ENCODE measurements at regions not wholly inside any gene's neighbourhood (a gene's known extent, or its start where the extent isn't known, plus 50 kb on each side); places are given as distances from the start of the nearest gene placed in this dataset.
"Not testable (repeated sequence)": the region's sequence is repeated elsewhere in the genome, so short reads cannot be mapped to it uniquely, and the experiment has no call there.

DNA sequence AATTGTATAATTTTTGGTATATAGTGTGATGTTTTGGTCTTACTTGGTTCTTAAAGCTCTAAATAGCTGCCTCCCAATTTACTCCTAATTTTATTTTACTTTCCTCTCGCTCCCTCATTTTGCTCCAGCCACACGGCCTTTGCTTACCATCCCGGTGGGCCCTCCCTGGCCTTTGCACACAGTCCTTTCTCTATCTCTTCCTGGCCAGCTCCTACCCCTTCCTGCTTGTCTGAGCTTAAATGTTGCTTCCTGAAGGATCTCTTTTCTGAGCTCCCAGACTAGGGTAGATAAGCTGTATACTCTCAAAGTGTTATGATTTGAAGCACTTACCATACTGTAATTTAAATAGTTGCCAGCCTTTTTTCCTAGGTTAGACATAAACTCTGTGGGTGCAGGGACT lies 121.7 kb downstream of the UTRN start:
- Histone ChIP-seq H3K27me3 (ENCODE audit: insufficient read depth, low read depth) (no peaks in the 10 kb centered on the region), H3K4me2 (no peak overlapping the region), H3K4me1 (ENCODE audit: low read depth, poor library complexity, severe bottlenecking) (no peaks in the 10 kb centered on the region), H3K27ac (no peak overlapping the region), H3K4me3 (IDR thresholded peaks at IDR 0.05; ENCODE audit: insufficient read depth, low read depth, low read length) (no peak overlapping the region), H4K20me1 (ENCODE audit: insufficient read depth) (no peaks in the 10 kb centered on the region), H3K9ac (no peak overlapping the region), H3K36me3 (ENCODE audit: insufficient read depth) (no peaks in the 10 kb centered on the region), H3K79me2 (ENCODE audit: insufficient read depth, low read depth) (no peaks in the 10 kb centered on the region), H2AFZ (ENCODE audit: low read depth) (no peak overlapping the region)
- TF ChIP-seq, protein P1, sequence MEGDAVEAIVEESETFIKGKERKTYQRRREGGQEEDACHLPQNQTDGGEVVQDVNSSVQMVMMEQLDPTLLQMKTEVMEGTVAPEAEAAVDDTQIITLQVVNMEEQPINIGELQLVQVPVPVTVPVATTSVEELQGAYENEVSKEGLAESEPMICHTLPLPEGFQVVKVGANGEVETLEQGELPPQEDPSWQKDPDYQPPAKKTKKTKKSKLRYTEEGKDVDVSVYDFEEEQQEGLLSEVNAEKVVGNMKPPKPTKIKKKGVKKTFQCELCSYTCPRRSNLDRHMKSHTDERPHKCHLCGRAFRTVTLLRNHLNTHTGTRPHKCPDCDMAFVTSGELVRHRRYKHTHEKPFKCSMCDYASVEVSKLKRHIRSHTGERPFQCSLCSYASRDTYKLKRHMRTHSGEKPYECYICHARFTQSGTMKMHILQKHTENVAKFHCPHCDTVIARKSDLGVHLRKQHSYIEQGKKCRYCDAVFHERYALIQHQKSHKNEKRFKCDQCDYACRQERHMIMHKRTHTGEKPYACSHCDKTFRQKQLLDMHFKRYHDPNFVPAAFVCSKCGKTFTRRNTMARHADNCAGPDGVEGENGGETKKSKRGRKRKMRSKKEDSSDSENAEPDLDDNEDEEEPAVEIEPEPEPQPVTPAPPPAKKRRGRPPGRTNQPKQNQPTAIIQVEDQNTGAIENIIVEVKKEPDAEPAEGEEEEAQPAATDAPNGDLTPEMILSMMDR (conservative IDR thresholded peaks at IDR 0.05; ENCODE audit: low read depth, low read length), result no peak

DNA sequence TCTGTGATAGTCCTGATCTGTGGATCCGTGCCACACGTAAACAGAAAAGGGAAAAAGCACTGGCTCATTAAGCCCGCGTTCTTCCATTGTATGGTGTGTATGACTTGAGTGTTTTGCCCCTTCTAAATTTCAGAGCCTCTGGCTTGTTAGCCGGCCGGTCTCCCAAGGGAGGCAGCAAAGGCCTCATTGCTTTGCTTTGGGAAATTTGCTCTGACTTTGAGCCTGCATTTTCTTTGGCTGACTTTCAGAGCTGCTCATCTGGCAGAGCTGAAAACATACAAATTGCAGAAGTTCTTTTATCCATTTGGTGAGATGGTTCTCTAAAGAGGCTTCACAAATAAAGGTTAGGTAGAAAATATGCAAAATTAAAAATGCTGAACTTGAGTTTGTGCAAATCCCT lies 123.0 kb downstream of the UTRN start:
- Histone ChIP-seq H3K4me1 (ENCODE audit: low read depth, poor library complexity, severe bottlenecking) (no peaks in the 10 kb centered on the region), H3K79me2 (ENCODE audit: insufficient read depth, low read depth) (no peaks in the 10 kb centered on the region), H3K27ac (no peak overlapping the region), H3K4me2 (no peak overlapping the region), H4K20me1 (ENCODE audit: insufficient read depth) (no peaks in the 10 kb centered on the region), H3K27me3 (ENCODE audit: insufficient read depth, low read depth) (no peaks in the 10 kb centered on the region), H3K36me3 (ENCODE audit: insufficient read depth) (no peaks in the 10 kb centered on the region), H3K9ac (no peak overlapping the region), H2AFZ (ENCODE audit: low read depth) (no peak overlapping the region), H3K4me3 (IDR thresholded peaks at IDR 0.05; ENCODE audit: insufficient read depth, low read depth, low read length) (no peak overlapping the region)
- TF ChIP-seq, protein P1 (conservative IDR thresholded peaks at IDR 0.05; ENCODE audit: low read depth, low read length), result no peak

DNA sequence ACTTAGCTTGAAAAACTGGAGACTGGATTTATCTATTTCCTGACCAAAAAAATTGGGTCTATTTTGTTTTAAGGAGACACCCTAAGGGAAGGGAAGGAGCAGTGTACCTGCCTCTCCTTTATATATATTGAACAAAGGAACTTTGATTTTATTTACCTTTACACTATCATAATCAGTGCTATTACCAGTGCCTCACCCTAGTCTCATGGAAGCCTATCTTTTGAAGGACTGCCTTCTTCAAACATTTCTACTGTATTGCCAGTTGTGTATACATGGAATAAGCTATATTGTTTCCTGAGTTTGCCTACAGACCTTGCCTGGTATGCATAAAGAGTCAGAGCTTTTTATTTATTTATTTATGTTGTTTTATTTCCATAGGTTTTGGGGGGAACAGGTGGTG lies 124.9 kb downstream of the UTRN start:
- H3K27ac ChIP-seq, result no peak overlapping the region
- no peaks in the 10 kb centered on the region for H3K27me3 ChIP-seq (ENCODE audit: insufficient read depth, low read depth)
- no peaks in the 10 kb centered on the region for H3K36me3 ChIP-seq (ENCODE audit: insufficient read depth)
- H3K9ac ChIP-seq, result no peak overlapping the region
- no peak overlapping the region for H2AFZ ChIP-seq (ENCODE audit: low read depth)
- H3K4me1 ChIP-seq (ENCODE audit: low read depth, poor library complexity, severe bottlenecking), result no peaks in the 10 kb centered on the region
- TF ChIP-seq, protein P1 (conservative IDR thresholded peaks at IDR 0.05; ENCODE audit: low read depth, low read length), result no peak
- H3K4me2 ChIP-seq, result no peak overlapping the region
- no peak overlapping the region for H3K4me3 ChIP-seq (IDR thresholded peaks at IDR 0.05; ENCODE audit: insufficient read depth, low read depth, low read length)
- H4K20me1 ChIP-seq (ENCODE audit: insufficient read depth), result no peaks in the 10 kb centered on the region
- no peaks in the 10 kb centered on the region for H3K79me2 ChIP-seq (ENCODE audit: insufficient read depth, low read depth)

DNA sequence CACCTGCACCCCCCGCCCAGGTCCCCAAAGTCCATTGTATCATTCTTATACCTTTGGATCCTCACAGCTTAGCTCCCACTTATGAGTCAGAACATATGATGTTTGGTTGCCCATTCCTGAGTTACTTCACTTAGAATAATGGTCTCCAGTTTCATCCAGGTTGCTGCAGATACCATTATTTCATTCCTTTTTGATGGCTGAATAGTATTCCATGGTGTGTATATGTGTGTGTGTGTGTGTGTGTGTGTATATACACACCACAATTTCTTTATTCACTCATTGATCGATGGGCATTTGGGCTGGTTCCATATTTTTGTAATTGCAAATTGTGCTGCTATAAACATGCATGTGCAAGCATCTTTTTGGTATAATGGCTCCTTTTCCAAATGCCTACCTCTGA lies 125.4 kb downstream of the UTRN start:
- H3K4me1 ChIP-seq (ENCODE audit: low read depth, poor library complexity, severe bottlenecking); H3K79me2 ChIP-seq (ENCODE audit: insufficient read depth, low read depth); H4K20me1 ChIP-seq (ENCODE audit: insufficient read depth): not testable (repeated sequence)

DNA sequence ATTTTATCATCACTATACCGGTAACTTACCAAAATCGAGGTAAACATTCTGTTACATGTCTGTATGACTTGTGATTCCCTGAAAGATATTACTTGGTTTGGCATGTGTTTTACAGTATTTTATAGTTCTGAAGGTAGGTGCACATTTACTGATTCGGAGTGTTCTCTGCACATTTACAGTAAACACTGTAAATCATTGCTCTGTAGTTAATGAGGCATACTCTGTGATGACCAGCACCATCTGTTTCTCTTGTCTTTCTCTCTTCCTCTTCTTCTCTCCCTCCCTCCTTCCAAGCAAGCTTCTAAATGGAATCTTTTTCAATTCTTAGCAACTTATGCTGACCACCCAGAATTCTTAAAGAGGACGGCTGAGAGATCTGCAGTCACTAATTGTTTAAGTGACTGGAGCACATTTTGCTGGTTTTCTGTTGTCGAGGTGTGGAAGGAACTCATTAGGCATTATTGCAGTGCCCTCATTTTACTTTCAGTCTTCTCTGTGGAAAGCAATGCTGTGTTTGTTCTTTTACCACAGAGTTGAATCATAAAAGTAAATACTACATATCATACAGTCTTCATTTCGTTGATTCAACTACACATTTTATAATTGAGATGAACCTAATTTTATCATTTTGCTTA lies 126.5 kb downstream of the UTRN start:
- Histone ChIP-seq H3K9ac (no peak overlapping the region), H3K27me3 (ENCODE audit: insufficient read depth, low read depth) (no peaks in the 10 kb centered on the region), H2AFZ (ENCODE audit: low read depth) (no peak overlapping the region), H3K4me2 (no peak overlapping the region), H3K79me2 (ENCODE audit: insufficient read depth, low read depth) (no peaks in the 10 kb centered on the region), H3K36me3 (ENCODE audit: insufficient read depth) (no peaks in the 10 kb centered on the region), H4K20me1 (ENCODE audit: insufficient read depth) (no peaks in the 10 kb centered on the region), H3K4me1 (ENCODE audit: low read depth, poor library complexity, severe bottlenecking) (no peaks in the 10 kb centered on the region), H3K4me3 (IDR thresholded peaks at IDR 0.05; ENCODE audit: insufficient read depth, low read depth, low read length) (no peak overlapping the region), H3K27ac (no peak overlapping the region)
- TF ChIP-seq, protein P1 (conservative IDR thresholded peaks at IDR 0.05; ENCODE audit: low read depth, low read length), result no peak

More for the DNA sequence above, 125.4 kb downstream of the UTRN start:
- H3K9ac ChIP-seq; H3K36me3 ChIP-seq (ENCODE audit: insufficient read depth); H3K4me2 ChIP-seq; H3K4me3 ChIP-seq (IDR thresholded peaks at IDR 0.05; ENCODE audit: insufficient read depth, low read depth, low read length); H2AFZ ChIP-seq (ENCODE audit: low read depth); H3K27ac ChIP-seq; H3K27me3 ChIP-seq (ENCODE audit: insufficient read depth, low read depth): not testable (repeated sequence)

Data from KMS-11 (cell line).